NCI-H82 treated with DMSO at 0.1 percent for 48 hours (cell line): ENCODE measurements at regions not wholly inside any gene's neighbourhood (a gene's known extent, or its start where the extent isn't known, plus 50 kb on each side); places are given as distances from the start of the nearest gene placed in this dataset.
"Not testable (repeated sequence)": the region's sequence is repeated elsewhere in the genome, so short reads cannot be mapped to it uniquely, and the experiment has no call there.

Experiments
- DNase-seq: peaks from one replicate; lab custom pipeline; 2025; ENCODE audit not compliant: unreplicated experiment; lab: John Stamatoyannopoulos, UW

GRCh38 chr1:149695066-149695465 lies 87.4 kb upstream of the FCGR1A start:
- not testable (repeated sequence) for DNase-seq

- not testable (repeated sequence) for DNase-seq
Measured at GRCh38 chr1:149700220-149700619, 82.3 kb upstream of the FCGR1A start.

- not testable (repeated sequence) for DNase-seq
Measured at GRCh38 chr1:149700677-149701567, 81.6 kb upstream of the FCGR1A start.

- DNase-seq: peak; percentile 27
Measured at GRCh38 chr1:149708192-149708853, 74.2 kb upstream of the FCGR1A start.

- DNase-seq: not testable (repeated sequence)
Measured at GRCh38 chr1:149711651-149712050, 70.8 kb upstream of the FCGR1A start.

- DNase-seq: peak; percentile 9
Measured at GRCh38 chr1:149712154-149712927, 70.2 kb upstream of the FCGR1A start.

- not testable (repeated sequence) for DNase-seq
Measured at GRCh38 chr1:149713513-149713912, 69.0 kb upstream of the FCGR1A start.

GRCh38 chr1:149713952-149714351 lies 68.5 kb upstream of the FCGR1A start:
- not testable (repeated sequence) for DNase-seq

GRCh38 chr1:149724618-149725302 lies 57.7 kb upstream of the FCGR1A start:
- DNase-seq: not testable (repeated sequence)

GRCh38 chr1:149726688-149727087 lies 55.8 kb upstream of the FCGR1A start:
- DNase-seq: not testable (repeated sequence)

GRCh38 chr1:149728598-149728997 lies 53.9 kb upstream of the FCGR1A start:
- DNase-seq: not testable (repeated sequence)
